GM23338 (cell line): ENCODE measurements at regions not wholly inside any gene's neighbourhood (a gene's known extent, or its start where the extent isn't known, plus 50 kb on each side); places are given as distances from the start of the nearest gene placed in this dataset.

Experiments used
- ATAC-seq: fragments of 200-7000 bp; cut with Tn5 transposase; 3 replicates; pipeline ENCODE4 v1.9.1; 2020
- DNase-seq: peaks from one replicate; pipeline ENCODE4 v3.0.0-alpha.2; 2015; ENCODE audit warnings: low spot score
- H2AFZ ChIP-seq: fragments of 200-600 bp; sonication (generic); 2 replicates; pipeline ENCODE4 v1.8.0; 2016; ENCODE audit warnings: antibody characterized with exemption, mild to moderate bottlenecking, moderate library complexity
- H3F3A ChIP-seq: fragments of 200-600 bp; sonication (generic); replicated peaks from 2 replicates; pipeline ENCODE4 v1.8.0; 2017; ENCODE audit warnings: antibody characterized with exemption, mixed run types, low read depth
- H3K27ac ChIP-seq: fragments of 200-600 bp; sonication (generic); 2 replicates; pipeline ENCODE4 v1.6.1; 2016; ENCODE audit warnings: low read depth
- H3K27me3 ChIP-seq: fragments of 200-600 bp; sonication (generic); 2 replicates; pipeline ENCODE4 v1.8.0; 2016; ENCODE audit warnings: mild to moderate bottlenecking, mixed run types, moderate library complexity; ENCODE audit not compliant: insufficient read depth
- H3K36me3 ChIP-seq: fragments of 200-600 bp; sonication (generic); 2 replicates; pipeline ENCODE4 v1.8.0; 2016; ENCODE audit warnings: mild to moderate bottlenecking; ENCODE audit not compliant: insufficient read depth
- H3K4me1 ChIP-seq: fragments of 200-600 bp; sonication (generic); 2 replicates; pipeline ENCODE4 v1.8.0; 2016; ENCODE audit warnings: mild to moderate bottlenecking, moderate library complexity; ENCODE audit not compliant: insufficient read depth
- H3K4me2 ChIP-seq: fragments of 200-600 bp; sonication (generic); 2 replicates; pipeline ENCODE4 v1.7.1; 2017; ENCODE audit warnings: mixed run types
- H3K4me3 ChIP-seq: fragments of 200-600 bp; sonication (generic); 2 replicates; pipeline ENCODE4 v1.6.1; 2016; ENCODE audit warnings: mixed run types
- H3K79me2 ChIP-seq: fragments of 200-600 bp; sonication (generic); replicated peaks from 2 replicates; pipeline ENCODE4 v1.8.0; 2017; ENCODE audit warnings: mild to moderate bottlenecking; ENCODE audit not compliant: insufficient read depth
- H3K9me2 ChIP-seq: fragments of 200-600 bp; sonication (generic); 2 replicates; pipeline ENCODE4 v1.8.0; 2017; ENCODE audit not compliant: insufficient read depth
- H4K20me1 ChIP-seq: fragments of 200-600 bp; sonication (generic); replicated peaks from 2 replicates; pipeline ENCODE4 v1.8.0; 2017; ENCODE audit warnings: mild to moderate bottlenecking; ENCODE audit not compliant: insufficient read depth
- H3K27ac Mint-ChIP-seq: 2 replicates; pipeline ENCODE4 v1.8.0; 2020; ENCODE audit warnings: inconsistent platforms, mild to moderate bottlenecking, moderate library complexity, mixed read lengths
- H3K27me3 Mint-ChIP-seq: 3 replicates; pipeline ENCODE4 v1.8.0; 2022; ENCODE audit warnings: low read depth, mild to moderate bottlenecking, moderate library complexity, mixed read lengths, inconsistent platforms; ENCODE audit not compliant: insufficient read depth, poor library complexity
- H3K36me3 Mint-ChIP-seq: 3 replicates; pipeline ENCODE4 v1.8.0; 2021; ENCODE audit warnings: low read depth, mild to moderate bottlenecking, inconsistent platforms, moderate library complexity, mixed read lengths
- H3K4me1 Mint-ChIP-seq: 3 replicates; pipeline ENCODE4 v1.8.0; 2020; ENCODE audit warnings: mild to moderate bottlenecking, inconsistent platforms, mixed read lengths
- H3K4me3 Mint-ChIP-seq: 3 replicates; pipeline ENCODE4 v1.8.0; 2021; ENCODE audit warnings: moderate library complexity, mild to moderate bottlenecking, inconsistent platforms, mixed read lengths
- H3K9me3 Mint-ChIP-seq: 3 replicates; pipeline ENCODE4 v1.8.0; 2020; ENCODE audit warnings: moderate library complexity, mild to moderate bottlenecking, inconsistent platforms, mixed read lengths
- CREB1 ChIP-seq: fragments of 250-450 bp; sonication (Bioruptor Pico); IDR thresholded peaks from 2 replicates; pipeline ENCODE4 v1.5.0; 2020; ENCODE audit warnings: low read depth, mild to moderate bottlenecking, moderate library complexity
- CTCF ChIP-seq, 2 experiments: fragments of 200-600 bp in 1 of 2; sonication (generic) in 1 of 2; conservative IDR thresholded peaks; 2 replicates each; pipeline versions ENCODE4 v1.5.1 to v1.6.1; 2016 to 2017; ENCODE audit warnings: antibody characterized with exemption in 2 of 2, low read depth in 2 of 2, mild to moderate bottlenecking in 2 of 2, moderate library complexity in 1 of 2
- ETS1 ChIP-seq: IDR thresholded peaks from 2 replicates; pipeline ENCODE4 v1.6.1; 2016; ENCODE audit warnings: antibody characterized with exemption
- EZH2 ChIP-seq: fragments of 200-600 bp; sonication (generic); IDR thresholded peaks from one replicate; pipeline ENCODE4 v1.8.0; 2017; ENCODE audit warnings: antibody characterized with exemption, mild to moderate bottlenecking, low read depth; ENCODE audit not compliant: unreplicated experiment
- NANOG ChIP-seq: IDR thresholded peaks from 2 replicates; pipeline ENCODE4 v1.6.1; 2016; ENCODE audit warnings: antibody characterized with exemption, borderline replicate concordance
- POLR2AphosphoS5 ChIP-seq: IDR thresholded peaks from 2 replicates; pipeline ENCODE4 v1.6.1; 2016; ENCODE audit warnings: antibody characterized with exemption, low read depth
- STAT1 ChIP-seq: IDR thresholded peaks from one replicate; pipeline ENCODE4 v1.6.1; 2016; ENCODE audit warnings: antibody characterized with exemption; ENCODE audit not compliant: unreplicated experiment
- ZNF462 ChIP-seq: fragments of 250-450 bp; sonication (Bioruptor Pico); IDR thresholded peaks from 2 replicates; pipeline ENCODE4 v1.5.0; 2020; ENCODE audit warnings: mild to moderate bottlenecking, moderate library complexity

GRCh38 chr9:78753039-78753438 is 456.1 kb downstream of the PSAT1 start:
- Mint-ChIP-seq H3K27me3 (no peaks in the 10 kb centered on the region), H3K36me3 (peaks cover 3% of the 10 kb centered on the region; the same call in 1 of the 3 replicates), H3K4me1 (no peaks in the 10 kb centered on the region), H3K27ac (no peak overlapping the region), H3K4me3 (no peak overlapping the region), H3K9me3 (peaks cover 3% of the 10 kb centered on the region; the same call in 1 of the 3 replicates)
- DNase-seq, result no peak
- Histone ChIP-seq H3K4me3 (no peak overlapping the region), H3K27ac (no peak overlapping the region), H3K36me3 (no peaks in the 10 kb centered on the region), H3K79me2 (no peaks in the 10 kb centered on the region), H3K27me3 (no peaks in the 10 kb centered on the region), H3K4me2 (no peak overlapping the region), H3K9me2 (no peaks in the 10 kb centered on the region), H3K4me1 (no peaks in the 10 kb centered on the region), H2AFZ (no peak overlapping the region), H3F3A (no peaks in the 10 kb centered on the region), H4K20me1 (no peaks in the 10 kb centered on the region; the same call in 1 of the 2 replicates)
- TF ChIP-seq CREB1 (no peak), CTCF (conservative IDR thresholded peaks at IDR 0.05; ENCODE audit: low read depth in 2 of 2) (no peak), ETS1 (no peak), ZNF462 (CRISPR knock-in tag) (no peak), EZH2 (no peak), POLR2AphosphoS5 (no peak), NANOG (no peak), STAT1 (no peak)
- no peak for ATAC-seq
